Spleen (tissue), 11 donors: ENCODE measurements at regions not wholly inside any gene's neighbourhood (a gene's known extent, or its start where the extent isn't known, plus 50 kb on each side); places are given as distances from the start of the nearest gene placed in this dataset.

Source experiments
- DNase-seq: peaks from one replicate; pipeline ENCODE4 v3.0.0-alpha.2; 2020
- H3K27ac ChIP-seq, 8 donors: fragments of 200-600 bp; sonication (generic) in 7 of 8; 1 replicate in 4 of 8; 2 replicates in 4 of 8; pipeline versions ENCODE4 v1.5.0 to v1.8.0; 2016 to 2021; ENCODE audit warnings: inconsistent platforms in 4 of 8, mild to moderate bottlenecking in 4 of 8, moderate library complexity in 1 of 8
- H3K27me3 ChIP-seq, 7 donors: fragments of 200-600 bp; sonication (generic) in 6 of 7; replicated peaks in 1 of 7; 1 replicate in 4 of 7; 2 replicates in 3 of 7; pipeline versions ENCODE4 v1.5.0 to v1.8.0; 2016 to 2021; ENCODE audit warnings: inconsistent platforms in 3 of 7, mild to moderate bottlenecking in 1 of 7
- H3K36me3 ChIP-seq, 6 donors: fragments of 200-600 bp; sonication (generic) in 5 of 6; 1 replicate in 4 of 6; 2 replicates in 2 of 6; pipeline versions ENCODE4 v1.5.0 to v1.8.0; 2016 to 2021; ENCODE audit warnings: inconsistent platforms in 2 of 6
- H3K4me1 ChIP-seq, 6 donors: fragments of 200-600 bp; sonication (generic) in 5 of 6; 1 replicate in 3 of 6; 2 replicates in 3 of 6; pipeline versions ENCODE4 v1.5.0 to v1.8.0; 2016 to 2021; ENCODE audit warnings: inconsistent platforms in 3 of 6
- H3K4me3 ChIP-seq, 8 donors: fragments of 200-600 bp; sonication (generic) in 7 of 8; 1 replicate in 4 of 8; 2 replicates in 4 of 8; pipeline versions ENCODE4 v1.5.0 to v1.8.0; 2016 to 2021; ENCODE audit warnings: inconsistent platforms in 4 of 8, mild to moderate bottlenecking in 4 of 8, moderate library complexity in 2 of 8
- H3K9me3 ChIP-seq, 8 donors: fragments of 200-600 bp; sonication (generic) in 7 of 8; 1 replicate in 4 of 8; 2 replicates in 4 of 8; pipeline versions ENCODE4 v1.5.0 to v1.8.0; 2016 to 2021; ENCODE audit warnings: inconsistent platforms in 4 of 8
- POLR2A ChIP-seq, 3 donors: fragments of 450-650 bp; IDR thresholded peaks; one replicate each; pipeline ENCODE4 v1.5.1; 2017; ENCODE audit warnings: antibody characterized with exemption in 3 of 3, mild to moderate bottlenecking in 1 of 3
- POLR2AphosphoS5 ChIP-seq, 3 donors: sonication (generic); formaldehyde crosslinking; IDR thresholded peaks; one replicate each; pipeline ENCODE4 v1.5.1; 2017; ENCODE audit warnings: antibody characterized with exemption in 3 of 3
- WGBS, 5 donors: extraction: QIAGEN DNeasy Blood & Tissue Kit in 3 of 5; methylation state at CpG; one replicate each; pipeline versions ENCODE4 v1.1.5 to v1.1.7; 2013 to 2018; 5-methylcytosine and 5-hydroxymethylcytosine counted together
- intact Hi-C: fragments of 100-400 bp; cut with DNase I; formaldehyde crosslinking; loops from one replicate; pipeline ENCODE4 v1.15.0; 2023; ENCODE audit warnings: low total_unique reads
- TF ChIP-seq, protein P1 (sequence below), 11 experiments: fragments of 200-600 bp in 7 of 11; fragments of 450-650 bp in 4 of 11; sonication (generic) in 4 of 11; IDR thresholded peaks in 8 of 11; conservative IDR thresholded peaks in 3 of 11; 1 replicate in 7 of 11; 2 replicates in 4 of 11; pipeline versions ENCODE4 v1.4.0 to v1.8.0; 2016 to 2021; ENCODE audit warnings: antibody characterized with exemption in 11 of 11, inconsistent platforms in 4 of 11, mild to moderate bottlenecking in 1 of 11
- donor health status: healthy with polysubstance abuse.
- donor health status: DM: no; HTN: no; CAD: no; lungs with moderate emphysema.
- donor health status: DM: no; HTN: no; CAD: no.
- donor health status: Bipolar disorder and iron deficiency.
- donor health status: healthy.
- donor health status: DM: no; HTN: no; CAD: no.
- donor health status: DM: yes; HTN: yes; CAD: no.

DNA sequence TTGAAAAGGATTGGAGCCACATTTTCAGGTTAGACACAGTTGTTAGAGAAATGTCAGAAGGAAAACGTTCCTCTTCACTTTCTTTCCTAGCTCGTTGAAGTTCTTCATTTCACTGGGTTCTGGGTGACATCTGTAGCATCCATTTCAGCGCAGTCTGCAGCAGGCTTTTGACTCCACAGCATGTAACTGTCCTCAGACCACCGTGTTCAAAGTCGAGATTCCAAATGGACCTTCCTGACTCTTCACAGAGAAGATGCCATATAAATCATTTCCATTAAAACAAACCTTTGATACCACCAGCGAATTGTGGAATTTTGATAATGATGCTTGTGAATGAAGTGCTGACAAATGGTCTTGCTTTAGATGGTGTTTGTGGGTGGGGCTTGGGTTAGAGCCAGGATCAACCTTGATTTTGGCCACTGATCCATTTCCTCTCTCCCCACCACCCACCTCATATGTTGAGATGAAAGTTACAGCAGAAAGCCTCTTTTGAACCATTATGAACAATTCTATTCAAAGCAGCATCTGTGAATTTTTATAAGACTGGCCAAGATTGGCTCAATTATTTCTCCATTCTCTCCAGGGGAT, 185.3 kb upstream of the PREP start:
- WGBS, 5 donors, result 80 to 86% (median 83%) methylated on average over 6 of the region's 6 CpGs
- TF ChIP-seq, protein P1, sequence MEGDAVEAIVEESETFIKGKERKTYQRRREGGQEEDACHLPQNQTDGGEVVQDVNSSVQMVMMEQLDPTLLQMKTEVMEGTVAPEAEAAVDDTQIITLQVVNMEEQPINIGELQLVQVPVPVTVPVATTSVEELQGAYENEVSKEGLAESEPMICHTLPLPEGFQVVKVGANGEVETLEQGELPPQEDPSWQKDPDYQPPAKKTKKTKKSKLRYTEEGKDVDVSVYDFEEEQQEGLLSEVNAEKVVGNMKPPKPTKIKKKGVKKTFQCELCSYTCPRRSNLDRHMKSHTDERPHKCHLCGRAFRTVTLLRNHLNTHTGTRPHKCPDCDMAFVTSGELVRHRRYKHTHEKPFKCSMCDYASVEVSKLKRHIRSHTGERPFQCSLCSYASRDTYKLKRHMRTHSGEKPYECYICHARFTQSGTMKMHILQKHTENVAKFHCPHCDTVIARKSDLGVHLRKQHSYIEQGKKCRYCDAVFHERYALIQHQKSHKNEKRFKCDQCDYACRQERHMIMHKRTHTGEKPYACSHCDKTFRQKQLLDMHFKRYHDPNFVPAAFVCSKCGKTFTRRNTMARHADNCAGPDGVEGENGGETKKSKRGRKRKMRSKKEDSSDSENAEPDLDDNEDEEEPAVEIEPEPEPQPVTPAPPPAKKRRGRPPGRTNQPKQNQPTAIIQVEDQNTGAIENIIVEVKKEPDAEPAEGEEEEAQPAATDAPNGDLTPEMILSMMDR (IDR thresholded peaks at IDR 0.05 in 8 of 11, conservative IDR thresholded peaks at IDR 0.05 in 3 of 11), result no peak
- no peak for TF ChIP-seq POLR2A (IDR thresholded peaks at IDR 0.05)
- no peak for TF ChIP-seq POLR2AphosphoS5 (IDR thresholded peaks at IDR 0.05)
- no peak for DNase-seq
- Histone ChIP-seq H3K27me3 (no peaks in the 10 kb centered on the region), H3K27ac (no peak overlapping the region), H3K4me1 (peaks cover 0 to 9% (median 2%) of the 10 kb centered on the region in 6 donors), H3K36me3 (no peaks in the 10 kb centered on the region), H3K4me3 (no peak overlapping the region), H3K9me3 (no peaks in the 10 kb centered on the region)
- intact Hi-C loops, result no loop called here

DNA sequence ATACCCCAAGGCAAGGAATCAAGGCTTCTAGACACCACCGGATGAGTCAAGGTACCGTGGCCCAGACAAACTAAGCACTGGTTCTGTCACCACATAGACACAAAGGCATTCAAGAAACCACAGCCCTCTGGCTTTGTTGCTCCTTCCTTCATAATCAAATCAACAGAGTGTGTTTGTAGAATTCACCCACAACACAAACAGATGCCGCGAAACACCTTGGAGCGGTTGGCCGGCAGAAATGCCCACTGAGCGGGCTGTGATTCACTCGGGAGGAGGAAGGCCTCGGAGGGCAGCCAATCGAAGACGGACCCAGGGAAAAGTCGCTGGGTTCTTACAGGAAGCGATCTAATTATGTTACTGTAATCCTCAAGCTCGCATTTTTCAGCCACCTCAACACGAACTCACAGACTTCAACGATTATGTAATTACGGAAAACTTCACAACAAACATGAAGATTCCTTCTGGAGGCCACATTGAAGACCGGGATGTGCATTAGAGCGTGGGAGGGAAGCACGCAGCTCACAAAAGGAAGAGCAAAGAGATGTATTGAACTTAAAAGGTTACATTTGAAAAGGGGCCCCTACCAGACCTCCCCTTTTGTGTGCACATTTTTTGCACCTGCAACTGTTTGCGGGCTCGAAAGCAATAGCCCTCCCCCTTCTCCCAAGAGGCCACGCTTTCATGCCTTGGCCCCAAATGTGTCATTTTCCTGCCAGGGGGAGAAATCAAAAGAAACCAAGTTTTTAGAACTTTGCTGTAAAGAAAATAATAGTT, 184.7 kb upstream of the PREP start:
- no peak for DNase-seq
- no peak for TF ChIP-seq POLR2AphosphoS5 (IDR thresholded peaks at IDR 0.05)
- TF ChIP-seq POLR2A (IDR thresholded peaks at IDR 0.05), result no peak
- TF ChIP-seq, protein P1 (IDR thresholded peaks at IDR 0.05 in 8 of 11, conservative IDR thresholded peaks at IDR 0.05 in 3 of 11), result no peak
- Histone ChIP-seq H3K4me3 (no peak overlapping the region), H3K27me3 (no peaks in the 10 kb centered on the region), H3K9me3 (no peaks in the 10 kb centered on the region), H3K36me3 (no peaks in the 10 kb centered on the region), H3K4me1 (peaks cover 0 to 9% (median 2%) of the 10 kb centered on the region in 6 donors), H3K27ac (no peak overlapping the region)
- intact Hi-C loops, result no loop called here
- WGBS, 5 donors, result 79 to 87% (median 83%) methylated on average over 23 of the region's 23 CpGs

DNA sequence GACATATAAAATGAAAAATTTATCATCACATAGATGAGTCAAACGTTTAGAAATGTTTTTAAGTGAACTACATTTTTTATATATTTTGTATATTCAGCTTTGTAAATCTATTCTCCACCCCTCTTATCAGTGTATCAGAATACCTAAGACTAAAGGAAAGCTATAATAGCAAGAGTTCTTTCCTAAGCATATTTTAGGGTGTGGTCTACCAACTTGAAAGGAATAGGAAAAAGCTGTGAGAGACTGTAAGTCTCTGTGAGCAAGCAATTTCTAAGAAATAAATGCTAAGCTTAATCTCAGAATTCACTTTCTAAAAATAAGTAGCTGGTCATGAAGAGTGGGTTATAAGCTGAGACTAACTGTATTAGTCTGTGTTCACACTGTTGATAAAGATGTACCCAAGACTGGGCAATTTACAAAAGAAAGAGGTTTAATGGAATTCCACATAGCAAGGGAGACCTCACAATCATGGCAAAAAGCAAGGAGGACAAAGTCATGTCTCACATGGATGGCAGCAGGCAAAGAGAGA, 175.4 kb upstream of the PREP start:
- 41 to 57% (median 56%) methylated on average over 1 of the region's 1 CpG for WGBS, 5 donors
- Histone ChIP-seq H3K4me3 (no peak overlapping the region), H3K9me3 (no peaks in the 10 kb centered on the region), H3K4me1 (no peaks in the 10 kb centered on the region), H3K27me3 (no peaks in the 10 kb centered on the region), H3K36me3 (no peaks in the 10 kb centered on the region), H3K27ac (no peak overlapping the region)
- no peak for TF ChIP-seq POLR2AphosphoS5 (IDR thresholded peaks at IDR 0.05)
- TF ChIP-seq, protein P1 (IDR thresholded peaks at IDR 0.05 in 8 of 11, conservative IDR thresholded peaks at IDR 0.05 in 3 of 11), result no peak
- no peak for TF ChIP-seq POLR2A (IDR thresholded peaks at IDR 0.05)
- intact Hi-C loops, result no loop called here
- DNase-seq, result no peak

DNA sequence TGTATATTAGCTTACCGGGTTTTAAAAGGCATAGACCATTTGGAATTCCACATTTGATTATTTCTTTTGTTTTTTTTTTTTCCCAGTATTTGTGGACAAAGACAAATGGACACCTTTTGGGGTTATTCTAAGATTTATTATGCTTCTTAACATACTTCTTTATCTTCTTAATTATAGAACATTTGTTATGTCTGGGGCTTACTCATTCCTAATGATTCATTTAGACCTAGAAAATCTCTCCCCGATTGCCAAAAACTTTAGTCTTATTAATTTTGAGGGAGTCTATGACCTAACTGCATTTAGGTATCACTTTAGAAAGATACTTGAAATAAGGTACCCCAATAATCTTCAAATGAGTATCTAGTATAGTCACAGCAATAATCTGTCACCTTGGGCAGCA, 170.7 kb upstream of the PREP start:
- WGBS, 5 donors, result 77 to 88% (median 87%) methylated on average over 2 of the region's 2 CpGs
- Histone ChIP-seq H3K4me3 (no peak overlapping the region), H3K4me1 (no peaks in the 10 kb centered on the region), H3K27me3 (no peaks in the 10 kb centered on the region), H3K27ac (no peak overlapping the region), H3K9me3 (no peaks in the 10 kb centered on the region), H3K36me3 (no peaks in the 10 kb centered on the region)
- DNase-seq, result no peak
- intact Hi-C loops, result no loop called here
- no peak for TF ChIP-seq POLR2AphosphoS5 (IDR thresholded peaks at IDR 0.05)
- TF ChIP-seq, protein P1 (IDR thresholded peaks at IDR 0.05 in 8 of 11, conservative IDR thresholded peaks at IDR 0.05 in 3 of 11), result no peak
- no peak for TF ChIP-seq POLR2A (IDR thresholded peaks at IDR 0.05)
